Liver (tissue), 8 donors: ENCODE measurements at regions not wholly inside any gene's neighbourhood (a gene's known extent, or its start where the extent isn't known, plus 50 kb on each side); places are given as distances from the start of the nearest gene placed in this dataset.

Experiments
- DNase-seq: peaks from one replicate; pipeline ENCODE4 v3.0.0-alpha.2; 2017; ENCODE audit warnings: low spot score
- H3K27ac ChIP-seq, 2 donors: one replicate each; pipeline ENCODE4 v1.7.0; 2013; ENCODE audit warnings: inconsistent platforms in 2 of 2, low read length in 2 of 2, control low read depth in 1 of 2, low read depth in 1 of 2, mild to moderate bottlenecking in 1 of 2
- H3K27me3 ChIP-seq, 4 donors: one replicate each; pipeline versions ENCODE4 v1.6.1 to v1.7.0; 2013; ENCODE audit warnings: low read length in 3 of 4, inconsistent platforms in 1 of 4, mild to moderate bottlenecking in 1 of 4, moderate library complexity in 1 of 4; ENCODE audit not compliant: control insufficient read depth in 4 of 4, insufficient read depth in 4 of 4
- H3K36me3 ChIP-seq, 4 donors: one replicate each; pipeline versions ENCODE4 v1.6.1 to v1.7.0; 2013; ENCODE audit warnings: low read length in 3 of 4, mild to moderate bottlenecking in 3 of 4, low read depth in 1 of 4, moderate library complexity in 1 of 4; ENCODE audit not compliant: control insufficient read depth in 4 of 4, insufficient read depth in 3 of 4
- H3K4me1 ChIP-seq, 4 donors: one replicate each; pipeline versions ENCODE4 v1.6.1 to v1.7.0; 2013; ENCODE audit warnings: low read length in 3 of 4, mild to moderate bottlenecking in 3 of 4, moderate library complexity in 1 of 4; ENCODE audit not compliant: control insufficient read depth in 4 of 4, insufficient read depth in 4 of 4
- H3K4me3 ChIP-seq, 3 donors: one replicate each; pipeline versions ENCODE4 v1.6.1 to v1.7.0; 2013; ENCODE audit warnings: low read length in 3 of 3, control low read depth in 1 of 3, low read depth in 1 of 3, mild to moderate bottlenecking in 1 of 3
- H3K9ac ChIP-seq, 2 donors: one replicate each; pipeline ENCODE4 v1.7.0; 2013; ENCODE audit warnings: low read length in 2 of 2, mild to moderate bottlenecking in 2 of 2, moderate library complexity in 2 of 2, control low read depth in 1 of 2, low read depth in 1 of 2
- H3K9me3 ChIP-seq, 4 donors: one replicate each; pipeline versions ENCODE4 v1.6.1 to v1.7.0; 2013; ENCODE audit warnings: low read length in 3 of 4; ENCODE audit not compliant: control insufficient read depth in 4 of 4
- ATF3 ChIP-seq: IDR thresholded peaks from 2 replicates; pipeline ENCODE4 v1.6.1; 2016; ENCODE audit warnings: antibody characterized with exemption
- CTCF ChIP-seq: fragments of 150-350 bp; IDR thresholded peaks from 2 replicates; pipeline ENCODE4 v1.5.1; 2017; ENCODE audit warnings: improper control_type of control experiment, low read depth, low read length; ENCODE audit not compliant: missing input control
- EGR1 ChIP-seq, 2 donors: IDR thresholded peaks; 2 replicates each; pipeline ENCODE4 v1.6.1; 2016 to 2018; ENCODE audit warnings: antibody characterized with exemption in 2 of 2, low read depth in 2 of 2
- FOXA1 ChIP-seq: IDR thresholded peaks from 2 replicates; pipeline ENCODE4 v1.6.1; 2016; ENCODE audit warnings: antibody characterized with exemption
- FOXA2 ChIP-seq: IDR thresholded peaks from 2 replicates; pipeline ENCODE4 v1.6.1; 2016; ENCODE audit warnings: antibody characterized with exemption
- GABPA ChIP-seq, 2 donors: IDR thresholded peaks in 1 of 2; conservative IDR thresholded peaks in 1 of 2; 2 replicates each; pipeline ENCODE4 v1.6.1; 2016; ENCODE audit warnings: antibody characterized with exemption in 2 of 2, mild to moderate bottlenecking in 1 of 2, moderate library complexity in 1 of 2
- HNF4A ChIP-seq, 2 donors: conservative IDR thresholded peaks; 2 replicates each; pipeline ENCODE4 v1.6.1; 2016; ENCODE audit warnings: antibody characterized with exemption in 2 of 2, mild to moderate bottlenecking in 2 of 2
- HNF4G ChIP-seq: IDR thresholded peaks from 2 replicates; pipeline ENCODE4 v1.6.1; 2016; ENCODE audit warnings: antibody characterized with exemption
- JUND ChIP-seq, 2 donors: IDR thresholded peaks; 2 replicates each; pipeline ENCODE4 v1.6.1; 2016; ENCODE audit warnings: antibody characterized with exemption in 2 of 2
- MAX ChIP-seq: IDR thresholded peaks from 2 replicates; pipeline ENCODE4 v1.6.1; 2016; ENCODE audit warnings: antibody characterized with exemption
- NR2F2 ChIP-seq: IDR thresholded peaks from 2 replicates; pipeline ENCODE4 v1.6.1; 2016; ENCODE audit warnings: antibody characterized with exemption
- RAD21 ChIP-seq, 2 donors: IDR thresholded peaks; 2 replicates each; pipeline ENCODE4 v1.6.1; 2016; ENCODE audit warnings: antibody characterized with exemption in 2 of 2, mild to moderate bottlenecking in 2 of 2
- REST ChIP-seq: IDR thresholded peaks from 2 replicates; pipeline ENCODE4 v1.6.1; 2016; ENCODE audit warnings: antibody characterized with exemption, mild to moderate bottlenecking
- RXRA ChIP-seq, 2 donors: IDR thresholded peaks; 2 replicates each; pipeline ENCODE4 v1.6.1; 2017 to 2018; ENCODE audit warnings: antibody characterized with exemption in 2 of 2, mild to moderate bottlenecking in 1 of 2
- SP1 ChIP-seq: IDR thresholded peaks from 2 replicates; pipeline ENCODE4 v1.6.1; 2018; ENCODE audit warnings: antibody characterized with exemption, mild to moderate bottlenecking
- TAF1 ChIP-seq: conservative IDR thresholded peaks from 2 replicates; pipeline ENCODE4 v1.6.1; 2016; ENCODE audit warnings: antibody characterized with exemption, mild to moderate bottlenecking
- ZBTB33 ChIP-seq: IDR thresholded peaks from 2 replicates; pipeline ENCODE4 v1.6.1; 2016; ENCODE audit warnings: antibody characterized with exemption
- WGBS: extraction: QIAGEN DNeasy Blood & Tissue Kit; methylation state at CpG from one replicate; pipeline ENCODE4 v1.1.7; 2013; 5-methylcytosine and 5-hydroxymethylcytosine counted together
- donor health status: healthy.
- donor health status: healthy.
- donor health status: healthy.
- donor health status: healthy.
- donor health status: healthy.

- Histone ChIP-seq H3K9ac (no peak overlapping the region), H3K27ac (no peak overlapping the region), H3K9me3 (no peaks in the 10 kb centered on the region), H3K4me3 (no peak overlapping the region), H3K36me3 (no peaks in the 10 kb centered on the region), H3K27me3 (no peaks in the 10 kb centered on the region), H3K4me1 (no peaks in the 10 kb centered on the region)
- 76% methylated on average over 11 of the region's 11 CpGs for WGBS
- TF ChIP-seq FOXA2 = no peak
- no peak for TF ChIP-seq JUND (IDR thresholded peaks at IDR 0.05)
- TF ChIP-seq FOXA1 = no peak
- no peak for TF ChIP-seq HNF4G
- TF ChIP-seq MAX = no peak
- TF ChIP-seq REST = no peak
- TF ChIP-seq ZBTB33 = no peak
- TF ChIP-seq HNF4A (conservative IDR thresholded peaks at IDR 0.05) = no peak
- TF ChIP-seq NR2F2 = no peak
- TF ChIP-seq EGR1 (IDR thresholded peaks at IDR 0.05; ENCODE audit: low read depth in 2 of 2) = no peak
- TF ChIP-seq GABPA (IDR thresholded peaks at IDR 0.05 in 1 of 2, conservative IDR thresholded peaks at IDR 0.05 in 1 of 2) = no peak
- no peak for TF ChIP-seq ATF3
- TF ChIP-seq RAD21 (IDR thresholded peaks at IDR 0.05) = no peak
- TF ChIP-seq CTCF = no peak
- TF ChIP-seq TAF1 = no peak
- TF ChIP-seq RXRA (IDR thresholded peaks at IDR 0.05) = no peak
- TF ChIP-seq SP1 = no peak
- DNase-seq = no peak
Observed at GRCh38 chr15:79171320-79172031, 80.9 kb upstream of the RASGRF1 start.
